OCI-LY7 (cell line): ENCODE measurements at regions not wholly inside any gene's neighbourhood (a gene's known extent, or its start where the extent isn't known, plus 50 kb on each side); places are given as distances from the start of the nearest gene placed in this dataset.

Source experiments
- BruUV-seq: library from RNA; stranded (reverse); fragments of 400-500 nt; replicated peaks from 2 replicates; lab custom pipeline; 2021; lab: Mats Ljungman, UMichigan
- CTCF ChIA-PET: fragments of 300-600 bp; sonication (Branson Sonifier 250); formaldehyde crosslinking; loops from one replicate; lab custom pipeline; 2022; ENCODE audit warnings: antibody characterized with exemption; ENCODE audit not compliant: unreplicated experiment; lab: Charles Lee
- POLR2A ChIA-PET: fragments of 300-600 bp; sonication (Branson Sonifier 250); formaldehyde crosslinking; loops from one replicate; lab custom pipeline; 2022; ENCODE audit warnings: antibody characterized with exemption; lab: Charles Lee
- DNase-seq: peaks from one replicate; pipeline ENCODE4 v3.0.0-alpha.2; 2015; ENCODE audit warnings: low spot score
- H2AFZ ChIP-seq: fragments of 200-600 bp; sonication (generic), shearing (Covaris generic); 2 replicates; pipeline ENCODE4 v1.6.1; 2014; ENCODE audit warnings: mild to moderate bottlenecking, antibody characterized with exemption, low read length, moderate library complexity
- H3K27ac ChIP-seq: fragments of 200-600 bp; sonication (generic); 2 replicates; pipeline ENCODE4 v1.5.1; 2014; ENCODE audit warnings: mixed run types, low read depth, mild to moderate bottlenecking, moderate library complexity, low read length, inconsistent platforms; ENCODE audit not compliant: poor library complexity, severe bottlenecking
- H3K36me3 ChIP-seq: fragments of 200-600 bp; sonication (generic); 2 replicates; pipeline ENCODE4 v1.6.1; 2014; ENCODE audit warnings: mild to moderate bottlenecking, antibody characterized with exemption, low read length, moderate library complexity, mixed read lengths; ENCODE audit not compliant: insufficient read depth
- H3K4me1 ChIP-seq: fragments of 200-600 bp; sonication (generic); 2 replicates; pipeline ENCODE4 v1.5.1; 2014; ENCODE audit warnings: mild to moderate bottlenecking, low read length; ENCODE audit not compliant: insufficient read depth, poor library complexity, severe bottlenecking
- H3K4me2 ChIP-seq: fragments of 200-600 bp; sonication (generic); 2 replicates; pipeline ENCODE4 v1.6.1; 2014; ENCODE audit warnings: mild to moderate bottlenecking, low read length
- H3K4me3 ChIP-seq: fragments of 200-600 bp; sonication (generic); 2 replicates; pipeline ENCODE4 v1.5.1; 2014; ENCODE audit warnings: mild to moderate bottlenecking, low read depth, low read length; ENCODE audit not compliant: poor library complexity, severe bottlenecking
- H3K79me2 ChIP-seq: fragments of 200-600 bp; sonication (generic); 2 replicates; pipeline ENCODE4 v1.6.1; 2016; ENCODE audit warnings: low read depth, mild to moderate bottlenecking, low read length, moderate library complexity, mixed read lengths; ENCODE audit not compliant: insufficient read depth
- H3K9me2 ChIP-seq: fragments of 200-600 bp; sonication (generic); 2 replicates; pipeline ENCODE4 v1.6.1; 2016; ENCODE audit warnings: mild to moderate bottlenecking, low read length, mixed read lengths; ENCODE audit not compliant: insufficient read depth
- H3K9me3 ChIP-seq: fragments of 200-600 bp; sonication (generic); 2 replicates; pipeline ENCODE4 v1.6.1; 2014; ENCODE audit warnings: mild to moderate bottlenecking, mixed run types, low read length, mixed read lengths
- H4K20me1 ChIP-seq: fragments of 200-600 bp; sonication (generic); 2 replicates; pipeline ENCODE4 v1.6.1; 2014; ENCODE audit warnings: mild to moderate bottlenecking, antibody characterized with exemption, low read length, moderate library complexity, mixed read lengths; ENCODE audit not compliant: insufficient read depth
- EZH2phosphoT487 ChIP-seq: fragments of 200-600 bp; sonication (generic); IDR thresholded peaks from 2 replicates; pipeline ENCODE4 v1.6.1; 2018; ENCODE audit warnings: low read depth, borderline replicate concordance, mild to moderate bottlenecking, mixed run types, antibody characterized with exemption, low read length, moderate library complexity, mixed read lengths
- intact Hi-C: fragments of 100-400 bp; cut with micrococcal nuclease; formaldehyde crosslinking; loops from one replicate; pipeline ENCODE4 v1.10.0; 2022; ENCODE audit not compliant: unreplicated experiment
- TF ChIP-seq, protein P1 (sequence below): fragments of 200-600 bp; sonication (generic); conservative IDR thresholded peaks from 2 replicates; pipeline ENCODE4 v1.5.1; 2014; ENCODE audit warnings: mild to moderate bottlenecking, antibody characterized with exemption, low read length, moderate library complexity, mixed read lengths

DNA sequence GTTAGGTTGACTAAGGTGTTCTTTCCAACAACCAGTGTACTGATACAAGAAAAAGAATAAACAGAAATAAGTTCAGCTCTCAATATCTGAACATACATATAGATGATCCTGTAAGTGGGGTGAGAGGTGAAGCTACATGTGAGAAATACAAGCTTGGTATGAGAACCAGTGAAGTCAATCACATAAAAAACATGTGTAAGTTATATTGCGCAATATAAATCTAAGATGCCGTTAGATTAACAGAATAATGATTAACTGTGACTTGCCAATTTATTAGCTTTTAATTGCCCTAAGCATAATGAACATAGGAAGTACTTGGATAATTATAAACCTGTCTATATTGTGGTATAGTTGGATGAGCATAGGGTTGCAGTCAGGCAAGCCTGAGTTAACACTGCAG, 1597.1 kb upstream of the GOT2 start:
- Histone ChIP-seq H3K27ac (no peak overlapping the region), H3K4me3 (no peak overlapping the region), H4K20me1 (no peaks in the 10 kb centered on the region), H3K36me3 (no peaks in the 10 kb centered on the region), H3K9me3 (no peaks in the 10 kb centered on the region), H2AFZ (no peak overlapping the region), H3K4me1 (no peaks in the 10 kb centered on the region), H3K4me2 (no peak overlapping the region), H3K9me2 (no peaks in the 10 kb centered on the region), H3K79me2 (no peaks in the 10 kb centered on the region)
- no TSS peak for BruUV-seq
- ChIA-PET CTCF (no interaction called here), POLR2A (no interaction called here)
- intact Hi-C loops: no loop called here
- no peak for DNase-seq
- TF ChIP-seq, protein P1, sequence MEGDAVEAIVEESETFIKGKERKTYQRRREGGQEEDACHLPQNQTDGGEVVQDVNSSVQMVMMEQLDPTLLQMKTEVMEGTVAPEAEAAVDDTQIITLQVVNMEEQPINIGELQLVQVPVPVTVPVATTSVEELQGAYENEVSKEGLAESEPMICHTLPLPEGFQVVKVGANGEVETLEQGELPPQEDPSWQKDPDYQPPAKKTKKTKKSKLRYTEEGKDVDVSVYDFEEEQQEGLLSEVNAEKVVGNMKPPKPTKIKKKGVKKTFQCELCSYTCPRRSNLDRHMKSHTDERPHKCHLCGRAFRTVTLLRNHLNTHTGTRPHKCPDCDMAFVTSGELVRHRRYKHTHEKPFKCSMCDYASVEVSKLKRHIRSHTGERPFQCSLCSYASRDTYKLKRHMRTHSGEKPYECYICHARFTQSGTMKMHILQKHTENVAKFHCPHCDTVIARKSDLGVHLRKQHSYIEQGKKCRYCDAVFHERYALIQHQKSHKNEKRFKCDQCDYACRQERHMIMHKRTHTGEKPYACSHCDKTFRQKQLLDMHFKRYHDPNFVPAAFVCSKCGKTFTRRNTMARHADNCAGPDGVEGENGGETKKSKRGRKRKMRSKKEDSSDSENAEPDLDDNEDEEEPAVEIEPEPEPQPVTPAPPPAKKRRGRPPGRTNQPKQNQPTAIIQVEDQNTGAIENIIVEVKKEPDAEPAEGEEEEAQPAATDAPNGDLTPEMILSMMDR: no peak
- TF ChIP-seq EZH2phosphoT487: no peak

DNA sequence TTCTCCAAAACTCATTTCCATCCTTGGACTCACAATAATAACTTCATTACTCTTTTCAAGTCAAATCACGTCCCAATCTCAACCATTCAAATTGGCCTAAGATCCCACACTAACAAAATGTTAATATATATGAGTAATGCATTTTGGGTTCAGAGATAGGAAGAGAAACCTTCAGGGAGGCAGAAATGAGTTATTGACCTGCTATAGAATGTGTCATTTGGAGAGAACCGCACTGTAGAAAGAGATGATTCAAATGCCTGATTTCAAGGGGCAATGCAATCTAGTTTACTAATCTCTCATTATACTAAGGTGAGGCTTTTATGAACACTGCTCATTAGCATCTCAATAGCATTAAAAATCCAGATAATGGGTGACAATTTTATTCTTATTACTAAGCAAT, 1595.0 kb upstream of the GOT2 start:
- ChIA-PET POLR2A (no interaction called here), CTCF (no interaction called here)
- Histone ChIP-seq H3K4me3 (no peak overlapping the region), H3K9me3 (no peaks in the 10 kb centered on the region), H3K36me3 (no peaks in the 10 kb centered on the region), H3K9me2 (no peaks in the 10 kb centered on the region), H2AFZ (no peak overlapping the region), H3K4me2 (no peak overlapping the region), H3K27ac (no peak overlapping the region), H3K79me2 (no peaks in the 10 kb centered on the region), H4K20me1 (no peaks in the 10 kb centered on the region), H3K4me1 (no peaks in the 10 kb centered on the region)
- no TSS peak for BruUV-seq
- no peak for DNase-seq
- TF ChIP-seq EZH2phosphoT487: no peak
- TF ChIP-seq, protein P1: no peak
- intact Hi-C loops: no loop called here

DNA sequence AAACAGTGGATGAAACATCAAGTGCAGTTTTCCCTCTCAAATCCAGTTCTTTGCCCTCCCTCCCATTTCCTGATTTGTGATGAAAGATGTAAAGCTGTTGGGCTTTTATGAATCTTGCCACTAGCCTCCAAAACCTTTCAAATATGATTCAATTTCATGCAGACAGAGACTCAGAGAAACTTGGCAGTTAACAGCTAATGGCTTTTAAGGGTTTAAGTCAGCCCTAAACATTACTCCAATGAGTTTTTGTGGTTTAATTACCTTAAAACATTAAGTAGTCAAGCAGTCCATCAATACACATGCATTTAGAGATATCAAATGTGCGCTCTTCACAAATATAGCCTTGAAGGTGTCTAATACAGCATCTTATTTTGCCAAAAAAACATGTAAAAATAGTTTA, 1594.0 kb upstream of the GOT2 start:
- ChIA-PET POLR2A (interaction anchor here (0.6 kb wide), 1 partner anchor 110 kb away, joined by 3 read pairs; no protein-coding TSS in a partner anchor), CTCF (no interaction called here)
- no peak overlapping the region for H3K4me3 ChIP-seq
- H3K9me3 ChIP-seq: no peaks in the 10 kb centered on the region
- DNase-seq: no peak
- H4K20me1 ChIP-seq: no peaks in the 10 kb centered on the region
- no peak overlapping the region for H3K27ac ChIP-seq
- no peaks in the 10 kb centered on the region for H3K4me1 ChIP-seq
- no TSS peak for BruUV-seq
- no peak overlapping the region for H2AFZ ChIP-seq
- no peaks in the 10 kb centered on the region for H3K9me2 ChIP-seq
- no peaks in the 10 kb centered on the region for H3K79me2 ChIP-seq
- intact Hi-C loops: no loop called here
- no peaks in the 10 kb centered on the region for H3K36me3 ChIP-seq
- TF ChIP-seq, protein P1: no peak
- no peak overlapping the region for H3K4me2 ChIP-seq
